D721Med (cell line): ENCODE measurements at regions not wholly inside any gene's neighbourhood (a gene's known extent, or its start where the extent isn't known, plus 50 kb on each side); places are given as distances from the start of the nearest gene placed in this dataset.

Source experiments
- DNase-seq: peaks from one replicate; pipeline ENCODE4 v3.0.0; 2011; ENCODE audit warnings: low spot score; ENCODE audit not compliant: insufficient read length
- FAIRE-seq: peaks from 2 replicates; lab custom pipeline; 2011; peaks lifted over from hg19 to GRCh38; lab: Jason Lieb, UNC
- TF ChIP-seq, protein P1 (sequence below): IDR thresholded peaks from 2 replicates; pipeline ENCODE4 v1.5.1; 2012; ENCODE audit warnings: mild to moderate bottlenecking, control low read depth; ENCODE audit not compliant: insufficient read depth; ENCODE audit errors: missing control alignments

DNA sequence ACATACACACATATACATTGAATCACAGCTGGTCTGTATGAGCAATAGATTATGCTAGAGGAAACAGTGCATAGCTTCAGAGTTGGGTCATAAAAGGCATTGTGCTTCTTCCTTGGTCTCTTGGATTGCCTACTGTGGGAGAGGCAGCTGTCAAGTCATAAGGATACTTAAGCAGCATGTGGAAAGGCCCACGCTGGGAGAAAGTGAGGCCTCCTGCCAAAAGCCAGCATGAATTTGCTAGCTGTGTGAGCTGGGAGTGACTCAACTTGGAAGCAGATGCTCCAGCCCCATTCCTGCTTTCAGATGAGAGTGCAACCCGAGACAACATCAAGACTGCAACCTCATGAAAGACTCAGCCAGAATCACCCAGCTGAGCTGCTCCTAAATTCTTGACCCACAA lies 311.9 kb upstream of the TBX3 start:
- no peak for DNase-seq
- TF ChIP-seq, protein P1, sequence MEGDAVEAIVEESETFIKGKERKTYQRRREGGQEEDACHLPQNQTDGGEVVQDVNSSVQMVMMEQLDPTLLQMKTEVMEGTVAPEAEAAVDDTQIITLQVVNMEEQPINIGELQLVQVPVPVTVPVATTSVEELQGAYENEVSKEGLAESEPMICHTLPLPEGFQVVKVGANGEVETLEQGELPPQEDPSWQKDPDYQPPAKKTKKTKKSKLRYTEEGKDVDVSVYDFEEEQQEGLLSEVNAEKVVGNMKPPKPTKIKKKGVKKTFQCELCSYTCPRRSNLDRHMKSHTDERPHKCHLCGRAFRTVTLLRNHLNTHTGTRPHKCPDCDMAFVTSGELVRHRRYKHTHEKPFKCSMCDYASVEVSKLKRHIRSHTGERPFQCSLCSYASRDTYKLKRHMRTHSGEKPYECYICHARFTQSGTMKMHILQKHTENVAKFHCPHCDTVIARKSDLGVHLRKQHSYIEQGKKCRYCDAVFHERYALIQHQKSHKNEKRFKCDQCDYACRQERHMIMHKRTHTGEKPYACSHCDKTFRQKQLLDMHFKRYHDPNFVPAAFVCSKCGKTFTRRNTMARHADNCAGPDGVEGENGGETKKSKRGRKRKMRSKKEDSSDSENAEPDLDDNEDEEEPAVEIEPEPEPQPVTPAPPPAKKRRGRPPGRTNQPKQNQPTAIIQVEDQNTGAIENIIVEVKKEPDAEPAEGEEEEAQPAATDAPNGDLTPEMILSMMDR: no peak
- FAIRE-seq: no peak

DNA sequence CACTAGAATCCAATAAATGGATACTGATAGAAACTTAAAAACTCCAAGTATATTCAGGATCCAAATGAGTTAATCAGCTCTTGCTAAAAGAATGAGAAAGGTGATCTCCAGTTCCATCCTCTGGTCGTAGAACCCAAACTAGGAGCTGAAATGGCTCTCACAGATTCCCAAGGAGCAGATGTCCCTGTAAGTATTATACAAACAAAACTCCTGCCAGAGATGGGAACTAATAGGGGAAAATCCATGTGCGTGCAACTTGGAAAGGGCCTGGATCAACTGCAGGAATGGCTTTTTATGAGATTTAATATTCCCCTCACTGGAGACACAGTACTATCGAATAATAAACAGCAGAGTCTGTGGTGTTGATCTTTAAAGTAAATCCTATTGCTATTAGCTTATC lies 309.2 kb upstream of the TBX3 start:
- no peak for FAIRE-seq
- DNase-seq: no peak
- TF ChIP-seq, protein P1: no peak

DNA sequence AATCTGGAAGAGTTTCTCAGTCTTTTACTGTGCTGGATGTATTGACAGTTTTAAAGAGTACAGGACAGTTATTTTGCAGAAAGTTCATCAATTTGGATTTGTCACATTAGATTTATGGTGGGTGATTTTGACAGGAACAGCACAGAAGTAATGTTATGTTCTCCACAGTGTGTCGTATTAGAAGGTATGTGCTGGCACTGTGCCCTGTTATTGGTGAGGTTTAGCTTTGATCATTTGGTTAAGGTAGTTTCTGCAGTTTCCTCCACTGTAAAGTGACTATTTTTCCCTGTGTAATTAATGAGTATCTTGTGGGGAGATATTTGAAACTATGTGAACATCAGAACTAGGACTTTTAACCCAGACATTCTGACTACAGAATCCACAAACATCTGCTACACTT lies 308.5 kb upstream of the TBX3 start:
- no peak for DNase-seq
- no peak for FAIRE-seq
- TF ChIP-seq, protein P1: no peak

DNA sequence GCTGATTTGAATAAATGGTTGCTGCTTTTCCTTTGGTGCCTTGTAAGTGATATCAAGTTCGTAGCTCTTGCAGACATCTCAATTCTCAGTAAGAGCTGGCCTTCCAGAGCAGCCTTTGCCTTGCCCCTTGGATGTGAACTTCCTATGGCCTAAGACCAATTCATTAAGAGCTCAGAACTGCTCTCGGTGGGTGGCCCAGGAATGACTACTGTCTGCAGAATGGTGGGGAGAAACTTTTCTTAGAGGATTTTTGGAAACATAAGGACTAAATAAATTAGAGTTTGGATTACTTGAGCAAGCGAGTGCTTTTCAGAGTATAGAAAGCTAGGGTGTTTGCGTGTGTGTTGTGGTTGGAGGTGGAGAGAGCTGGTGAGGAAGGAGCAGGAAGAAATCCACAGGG lies 306.4 kb upstream of the TBX3 start:
- DNase-seq (no peak), FAIRE-seq (no peak)
- TF ChIP-seq, protein P1: no peak

DNA sequence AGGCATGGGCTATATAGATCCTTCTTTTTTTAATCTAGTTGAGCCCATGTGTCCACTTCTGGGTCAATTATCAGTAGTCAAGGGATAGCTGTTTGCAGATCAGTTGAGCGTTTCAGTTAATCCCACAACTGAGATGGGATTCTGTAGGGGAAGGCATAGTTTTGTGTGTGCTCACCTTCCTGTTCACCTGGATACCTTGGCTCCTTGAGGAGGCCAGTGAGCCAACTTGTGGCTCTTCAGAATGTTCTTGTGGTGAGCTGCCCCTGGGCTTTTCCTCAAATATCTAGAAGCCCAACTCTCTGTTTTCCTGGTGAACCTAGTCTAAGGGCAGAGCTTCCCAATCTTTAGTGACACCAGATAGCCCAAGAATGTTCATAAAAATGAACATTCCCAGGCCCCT lies 302.9 kb upstream of the TBX3 start:
- FAIRE-seq (no peak), DNase-seq (no peak)
- TF ChIP-seq, protein P1: no peak

DNA sequence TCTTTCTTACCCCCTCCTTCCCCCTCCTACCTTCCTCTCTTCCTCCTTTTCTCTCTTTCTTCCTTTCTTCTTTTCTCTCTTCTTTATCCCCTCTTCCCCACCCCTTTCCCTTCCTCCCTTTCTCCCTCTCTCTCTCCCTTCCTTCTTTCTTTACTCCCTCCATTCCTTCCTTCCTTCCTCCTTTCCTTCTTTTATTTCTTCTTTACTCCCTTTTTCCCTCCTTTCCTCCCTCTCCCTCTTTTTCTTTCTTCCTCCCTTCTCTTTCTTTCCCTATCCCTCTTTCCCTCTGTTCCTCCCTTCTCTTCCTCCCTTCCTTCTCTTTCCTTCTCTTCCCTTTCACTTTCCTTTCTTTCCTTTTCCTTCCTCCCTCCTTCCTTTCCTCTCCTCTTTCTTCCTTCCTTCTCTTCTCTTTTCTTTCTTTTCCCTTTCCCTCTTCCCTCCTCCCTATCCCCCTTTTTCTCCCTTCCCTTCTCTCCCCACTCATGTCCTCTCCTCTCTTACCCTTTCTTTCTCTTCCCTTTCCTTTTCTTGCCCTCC lies 302.3 kb upstream of the TBX3 start:
- FAIRE-seq (no peak), DNase-seq (no peak)
- TF ChIP-seq, protein P1: no peak

DNA sequence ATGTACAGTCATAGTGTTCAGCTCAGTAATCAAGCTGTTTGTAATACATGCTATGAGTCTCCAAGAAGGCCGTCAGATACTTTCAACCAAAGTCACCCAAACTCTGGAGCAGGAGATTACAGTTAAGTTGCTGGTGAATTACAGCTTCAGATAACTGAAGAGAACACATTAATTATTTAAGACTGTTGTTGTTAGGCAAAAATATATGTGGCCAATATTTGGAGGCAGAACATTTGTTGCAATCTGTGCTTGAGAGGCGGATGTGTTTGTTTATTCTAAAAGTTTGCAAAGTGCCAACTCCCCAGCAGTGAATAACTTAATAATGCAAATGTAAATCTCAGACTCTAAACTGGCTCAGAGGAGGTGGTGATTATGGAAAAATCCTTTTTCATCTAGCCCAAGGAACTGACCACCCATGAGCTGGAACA lies 300.7 kb upstream of the TBX3 start:
- TF ChIP-seq, protein P1: no peak
- FAIRE-seq (no peak), DNase-seq (no peak)
